Glutamatergic neuron (in vitro differentiated cells): ENCODE measurements at regions not wholly inside any gene's neighbourhood (a gene's known extent, or its start where the extent isn't known, plus 50 kb on each side); places are given as distances from the start of the nearest gene placed in this dataset.

Experiments used
- DNase-seq: peaks from one replicate; pipeline ENCODE4 v3.0.0; 2022
- H3K27ac Mint-ChIP-seq: one replicate; pipeline ENCODE4 v1.8.0; 2020; ENCODE audit warnings: mild to moderate bottlenecking, mixed read lengths, inconsistent platforms; ENCODE audit not compliant: unreplicated experiment
- H3K27me3 Mint-ChIP-seq: one replicate; pipeline ENCODE4 v1.8.0; 2020; ENCODE audit warnings: mild to moderate bottlenecking, moderate library complexity, mixed read lengths, inconsistent platforms; ENCODE audit not compliant: unreplicated experiment
- H3K36me3 Mint-ChIP-seq: one replicate; pipeline ENCODE4 v1.8.0; 2020; ENCODE audit warnings: mild to moderate bottlenecking, mixed read lengths, inconsistent platforms; ENCODE audit not compliant: unreplicated experiment
- H3K4me1 Mint-ChIP-seq: one replicate; pipeline ENCODE4 v1.8.0; 2020; ENCODE audit warnings: mild to moderate bottlenecking, low read depth, mixed read lengths, inconsistent platforms; ENCODE audit not compliant: unreplicated experiment
- H3K4me3 Mint-ChIP-seq: one replicate; pipeline ENCODE4 v1.8.0; 2020; ENCODE audit warnings: mild to moderate bottlenecking, mixed read lengths, inconsistent platforms; ENCODE audit not compliant: unreplicated experiment
- H3K9me3 Mint-ChIP-seq: one replicate; pipeline ENCODE4 v1.8.0; 2020; ENCODE audit warnings: mild to moderate bottlenecking, moderate library complexity, mixed read lengths, inconsistent platforms; ENCODE audit not compliant: unreplicated experiment
- CTCF ChIP-seq: fragments of 200-600 bp; sonication (generic); IDR thresholded peaks from one replicate; pipeline ENCODE4 v1.5.0; 2021; ENCODE audit not compliant: partially characterized antibody, unreplicated experiment

- H3K9me3 Mint-ChIP-seq = peaks cover 3% of the 10 kb centered on the region
- H3K4me3 Mint-ChIP-seq = no peak overlapping the region
Measured at GRCh38 chr7:157485361-157485831, 148.6 kb downstream of the DNAJB6 start.

GRCh38 chr7:157486007-157486755 lies 149.4 kb downstream of the DNAJB6 start:
- no peak for DNase-seq
- Mint-ChIP-seq H3K27me3 (no peaks in the 10 kb centered on the region), H3K9me3 (peaks cover 3% of the 10 kb centered on the region), H3K4me3 (no peak overlapping the region), H3K4me1 (no peaks in the 10 kb centered on the region), H3K27ac (no peak overlapping the region), H3K36me3 (no peaks in the 10 kb centered on the region)
- TF ChIP-seq CTCF = no peak

More at GRCh38 chr7:157485361-157485831, 148.6 kb downstream of the DNAJB6 start:
- Mint-ChIP-seq H3K36me3 (no peaks in the 10 kb centered on the region), H3K4me1 (no peaks in the 10 kb centered on the region), H3K27ac (no peak overlapping the region), H3K27me3 (no peaks in the 10 kb centered on the region)
- DNase-seq = no peak
- TF ChIP-seq CTCF = no peak

GRCh38 chr7:157487046-157487770 lies 150.4 kb downstream of the DNAJB6 start:
- Mint-ChIP-seq H3K4me3 (no peak overlapping the region), H3K27ac (no peak overlapping the region), H3K27me3 (no peaks in the 10 kb centered on the region), H3K36me3 (no peaks in the 10 kb centered on the region), H3K4me1 (no peaks in the 10 kb centered on the region), H3K9me3 (peaks cover 4% of the 10 kb centered on the region)
- TF ChIP-seq CTCF = no peak
- DNase-seq = no peak

GRCh38 chr7:157488281-157488680 lies 151.5 kb downstream of the DNAJB6 start:
- H3K27me3 Mint-ChIP-seq = no peaks in the 10 kb centered on the region
- no peaks in the 10 kb centered on the region for H3K4me1 Mint-ChIP-seq
- H3K27ac Mint-ChIP-seq = no peak overlapping the region
- no peak for TF ChIP-seq CTCF
- DNase-seq = no peak
- no peaks in the 10 kb centered on the region for H3K36me3 Mint-ChIP-seq
- no peak overlapping the region for H3K4me3 Mint-ChIP-seq
- peaks cover 3% of the 10 kb centered on the region for H3K9me3 Mint-ChIP-seq

- no peak for TF ChIP-seq CTCF
- H3K36me3 Mint-ChIP-seq = no peaks in the 10 kb centered on the region
- no peak overlapping the region for H3K4me3 Mint-ChIP-seq
- no peaks in the 10 kb centered on the region for H3K27me3 Mint-ChIP-seq
- no peaks in the 10 kb centered on the region for H3K4me1 Mint-ChIP-seq
- peaks cover 3% of the 10 kb centered on the region for H3K9me3 Mint-ChIP-seq
- no peak for DNase-seq
- no peak overlapping the region for H3K27ac Mint-ChIP-seq
Measured at GRCh38 chr7:157488966-157489365, 152.2 kb downstream of the DNAJB6 start.
